HCT116 (cell line): ENCODE measurements at regions not wholly inside any gene's neighbourhood (a gene's known extent, or its start where the extent isn't known, plus 50 kb on each side); places are given as distances from the start of the nearest gene placed in this dataset.

Experiments
- ATAC-seq: fragments of 200-7000 bp; cut with Tn5 transposase; 2 replicates; pipeline ENCODE4 v1.9.1; 2020; ENCODE audit warnings: mild to moderate bottlenecking, moderate library complexity
- BruUV-seq: library from RNA; stranded (reverse); fragments of 400-500 nt; replicated peaks from 2 replicates; lab custom pipeline; 2021; lab: Mats Ljungman, UMichigan
- CTCF ChIA-PET: fragments of 300-600 bp; sonication (Branson Sonifier 250); formaldehyde crosslinking; loops from one replicate; lab custom pipeline; 2021; ENCODE audit warnings: antibody characterized with exemption; lab: Charles Lee
- POLR2A ChIA-PET: fragments of 300-600, 350-600 bp; sonication (Branson Sonifier 250); formaldehyde crosslinking; loops from one replicate; lab custom pipeline; 2021; ENCODE audit warnings: antibody characterized with exemption; lab: Charles Lee
- RAD21 ChIA-PET, 2 experiments: fragments of 300-600 bp; sonication (Branson Sonifier 250); formaldehyde crosslinking; loops; one replicate each; lab custom pipeline; 2023; ENCODE audit warnings: low total read pairs in 2 of 2; ENCODE audit not compliant: uncharacterized antibody in 2 of 2, unreplicated experiment in 2 of 2, low non-redundant PET in 1 of 2; lab: Charles Lee
- DNase-seq: peaks from one replicate; pipeline ENCODE4 v3.0.0-alpha.2; 2010; ENCODE audit warnings: low read depth, low spot score
- H2AFZ ChIP-seq: fragments of 200-600 bp; shearing (Covaris generic), sonication (generic); 2 replicates; pipeline ENCODE4 v1.6.1; 2017; ENCODE audit warnings: low read depth, mixed run types, mixed read lengths, antibody characterized with exemption, low read length; ENCODE audit not compliant: poor library complexity, severe bottlenecking
- H3K27ac ChIP-seq: 2 replicates; pipeline ENCODE4 v1.5.1; 2012; ENCODE audit warnings: low read depth, low read length
- H3K27me3 ChIP-seq: fragments of 200-600 bp; sonication (generic); 2 replicates; pipeline ENCODE4 v1.6.1; 2016; ENCODE audit warnings: mixed run types, low read length, mixed read lengths; ENCODE audit not compliant: insufficient read depth
- H3K36me3 ChIP-seq, 2 experiments: fragments of 200-500 bp in 1 of 2; fragments of 200-600 bp in 1 of 2; sonication (Bioruptor generic) in 1 of 2; sonication (generic) in 1 of 2; 2 replicates each; pipeline versions ENCODE4 v1.5.1 to v1.6.1; 2014 to 2016; ENCODE audit warnings: low read length in 2 of 2, inconsistent platforms in 1 of 2, mixed read lengths in 1 of 2, mixed run types in 1 of 2; ENCODE audit not compliant: insufficient read depth in 2 of 2, control insufficient read depth in 1 of 2
- H3K4me1 ChIP-seq, 2 experiments: fragments of 200-600 bp in 1 of 2; sonication (generic) in 1 of 2; 2 replicates each; pipeline versions ENCODE4 v1.5.1 to v1.6.1; 2012 to 2017; ENCODE audit warnings: low read length in 2 of 2, inconsistent platforms in 1 of 2, mild to moderate bottlenecking in 1 of 2, mixed read lengths in 1 of 2, mixed run types in 1 of 2, moderate library complexity in 1 of 2; ENCODE audit not compliant: insufficient read depth in 2 of 2, control insufficient read depth in 1 of 2
- H3K4me2 ChIP-seq: fragments of 200-600 bp; sonication (generic); 2 replicates; pipeline ENCODE4 v1.6.1; 2017; ENCODE audit warnings: mixed run types, low read length, mixed read lengths
- H3K4me3 ChIP-seq, 2 experiments: fragments of 200-600 bp in 1 of 2; sonication (generic) in 1 of 2; replicated peaks in 1 of 2; 2 replicates each; pipeline ENCODE4 v1.5.1; 2011 to 2016; ENCODE audit warnings: low read length in 2 of 2, control low read depth in 1 of 2, low read depth in 1 of 2, mild to moderate bottlenecking in 1 of 2, mixed read lengths in 1 of 2, mixed run types in 1 of 2
- H3K79me2 ChIP-seq: fragments of 200-600 bp; sonication (generic); 2 replicates; pipeline ENCODE4 v1.6.1; 2017; ENCODE audit warnings: mild to moderate bottlenecking, mixed run types, low read length, moderate library complexity, mixed read lengths; ENCODE audit not compliant: insufficient read depth
- H3K9ac ChIP-seq: fragments of 200-600 bp; sonication (generic); 2 replicates; pipeline ENCODE4 v1.6.1; 2016; ENCODE audit warnings: low read length, mixed read lengths
- H3K9me2 ChIP-seq: fragments of 200-600 bp; sonication (generic), shearing (Covaris generic); 2 replicates; pipeline ENCODE4 v1.6.1; 2017; ENCODE audit warnings: mixed run types, mild to moderate bottlenecking, moderate library complexity; ENCODE audit not compliant: insufficient read depth
- H3K9me3 ChIP-seq, 2 experiments: fragments of 200-500 bp in 1 of 2; fragments of 200-600 bp in 1 of 2; sonication (Bioruptor generic) in 1 of 2; sonication (generic) in 1 of 2; 2 replicates each; pipeline ENCODE4 v1.6.1; 2014 to 2017; ENCODE audit warnings: low read length in 2 of 2, mixed read lengths in 2 of 2, inconsistent platforms in 1 of 2, low read depth in 1 of 2, mild to moderate bottlenecking in 1 of 2, mixed run types in 1 of 2, moderate library complexity in 1 of 2; ENCODE audit not compliant: control insufficient read depth in 1 of 2, insufficient read depth in 1 of 2
- H4K20me1 ChIP-seq: fragments of 200-600 bp; sonication (generic), shearing (Covaris generic); 2 replicates; pipeline ENCODE4 v1.6.1; 2017; ENCODE audit warnings: mixed run types, mild to moderate bottlenecking, moderate library complexity; ENCODE audit not compliant: insufficient read depth
- ATF3 ChIP-seq: IDR thresholded peaks from 2 replicates; pipeline ENCODE4 v1.6.1; 2012
- CEBPB ChIP-seq: IDR thresholded peaks from 2 replicates; pipeline ENCODE4 v1.6.1; 2012; ENCODE audit warnings: low read depth
- CTCF ChIP-seq, 3 experiments: fragments of 200-600 bp in 1 of 3; sonication (generic) in 1 of 3; IDR thresholded peaks in 2 of 3; conservative IDR thresholded peaks in 1 of 3; 2 replicates each; pipeline ENCODE4 v1.5.1; 2012 to 2017; ENCODE audit warnings: low read depth in 2 of 3, low read length in 2 of 3, antibody characterized with exemption in 1 of 3, borderline replicate concordance in 1 of 3, control low read depth in 1 of 3, mild to moderate bottlenecking in 1 of 3, mixed read lengths in 1 of 3, mixed run types in 1 of 3, moderate library complexity in 1 of 3; ENCODE audit not compliant: insufficient read depth in 1 of 3
- EGR1 ChIP-seq: IDR thresholded peaks from 2 replicates; pipeline ENCODE4 v1.6.1; 2012; ENCODE audit warnings: low read depth
- EZH2 ChIP-seq: fragments of 200-600 bp; sonication (generic); IDR thresholded peaks from 2 replicates; pipeline ENCODE4 v1.6.1; 2017; ENCODE audit warnings: antibody characterized with exemption, mixed run types
- EZH2phosphoT487 ChIP-seq: fragments of 200-600 bp; IDR thresholded peaks from 2 replicates; pipeline ENCODE4 v1.6.1; 2018; ENCODE audit warnings: antibody characterized with exemption, borderline replicate concordance
- FOSL1 ChIP-seq: IDR thresholded peaks from 2 replicates; pipeline ENCODE4 v1.6.1; 2012; ENCODE audit warnings: low read depth
- JUND ChIP-seq: IDR thresholded peaks from 2 replicates; pipeline ENCODE4 v1.6.1; 2012
- MAX ChIP-seq: IDR thresholded peaks from 2 replicates; pipeline ENCODE4 v1.6.1; 2012
- POLR2A ChIP-seq: IDR thresholded peaks from 2 replicates; pipeline ENCODE4 v1.7.0; 2011; ENCODE audit warnings: borderline replicate concordance; ENCODE audit not compliant: insufficient read depth, insufficient read length; ENCODE audit errors: extremely low read depth
- RAD21 ChIP-seq: IDR thresholded peaks from 2 replicates; pipeline ENCODE4 v1.6.1; 2012; ENCODE audit warnings: low read depth, mild to moderate bottlenecking
- SP1 ChIP-seq: IDR thresholded peaks from 2 replicates; pipeline ENCODE4 v1.6.1; 2012; ENCODE audit warnings: low read depth
- SRF ChIP-seq: IDR thresholded peaks from 2 replicates; pipeline ENCODE4 v1.6.1; 2012; ENCODE audit warnings: low read depth
- TCF7L2 ChIP-seq: IDR thresholded peaks from 2 replicates; pipeline ENCODE4 v1.7.0; 2011; ENCODE audit warnings: borderline replicate concordance, inconsistent platforms; ENCODE audit not compliant: insufficient read depth, insufficient read length; ENCODE audit errors: extremely low read depth
- ZBTB33 ChIP-seq: IDR thresholded peaks from 2 replicates; pipeline ENCODE4 v1.6.1; 2011; ENCODE audit warnings: mild to moderate bottlenecking, low read length, moderate library complexity; ENCODE audit not compliant: insufficient replicate concordance; ENCODE audit errors: extremely low read depth
- ZFX ChIP-seq: fragments of 450-650 bp; IDR thresholded peaks from 2 replicates; pipeline ENCODE4 v1.6.1; 2017
- intact Hi-C: fragments of 100-400 bp; cut with micrococcal nuclease; formaldehyde crosslinking; loops from 2 replicates; pipeline ENCODE4 v1.10.0; 2022

GRCh38 chr2:236674646-236675045 lies 105.0 kb downstream of the ACKR3 start:
- ATAC-seq (no peak), DNase-seq (no peak)
- Histone ChIP-seq H3K27me3 (peaks cover 54% of the 10 kb centered on the region), H3K27ac (no peak overlapping the region), H3K9me2 (no peaks in the 10 kb centered on the region), H3K36me3 (no peaks in the 10 kb centered on the region), H4K20me1 (no peaks in the 10 kb centered on the region), H3K4me3 (no peak overlapping the region), H3K9ac (no peak overlapping the region), H3K9me3 (no peaks in the 10 kb centered on the region), H2AFZ (no peak overlapping the region), H3K4me1 (no peaks in the 10 kb centered on the region), H3K79me2 (no peaks in the 10 kb centered on the region), H3K4me2 (no peak overlapping the region)
- BruUV-seq = no TSS peak
- intact Hi-C loops = no loop called here
- CTCF ChIA-PET = no interaction called here
- TF ChIP-seq EZH2 (no peak), ATF3 (no peak), SRF (no peak), ZFX (no peak), TCF7L2 (no peak), CTCF (IDR thresholded peaks at IDR 0.05 in 2 of 3, conservative IDR thresholded peaks at IDR 0.05 in 1 of 3; ENCODE audit: borderline replicate concordance in 1 of 3, insufficient read depth in 1 of 3, low read depth in 2 of 3, low read length in 2 of 3) (no peak), SP1 (no peak), RAD21 (no peak), CEBPB (no peak), EGR1 (no peak), JUND (no peak), POLR2A (no peak), EZH2phosphoT487 (no peak), ZBTB33 (no peak), FOSL1 (no peak), MAX (no peak)
- POLR2A ChIA-PET = no interaction called here
- RAD21 ChIA-PET = no interaction called here
